ENCODE measurements at regions not wholly inside any gene's neighbourhood (a gene's known extent, or its start where the extent isn't known, plus 50 kb on each side); places are given as distances from the start of the nearest gene placed in this dataset.

DNA sequence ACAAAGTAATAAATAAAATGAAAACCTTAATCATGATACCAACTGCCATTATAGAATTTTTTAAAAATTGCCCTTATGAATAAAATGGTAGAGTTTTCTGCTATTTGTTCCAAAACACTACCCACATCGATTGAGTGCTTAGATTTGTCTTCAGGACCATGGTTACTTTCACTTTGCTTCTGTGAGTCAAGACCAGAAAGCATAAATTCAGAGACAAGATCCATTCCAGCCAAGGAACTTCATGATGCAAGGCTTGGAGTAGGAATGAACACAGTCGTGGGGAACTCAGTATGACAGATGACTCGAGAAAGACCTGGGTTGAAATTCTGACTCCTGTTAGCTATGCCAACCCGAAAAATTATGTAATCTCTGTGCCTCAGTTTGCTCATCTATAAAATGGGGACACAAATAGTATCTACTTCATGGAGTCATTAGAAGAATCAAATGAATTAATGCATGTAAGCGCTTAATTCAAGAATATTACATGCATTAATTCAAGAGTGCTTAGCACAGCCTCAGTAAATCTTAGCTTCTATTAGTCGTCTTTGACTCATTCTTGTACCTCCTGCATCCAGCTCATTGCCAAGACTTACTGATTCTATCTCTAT, 72.5 kb upstream of the MYLIP start:
- H3K27me3 Mint-ChIP-seq (ENCODE audit: insufficient read depth, unreplicated experiment) = no peaks in the 10 kb centered on the region
- intact Hi-C loops (cut with micrococcal nuclease) = no loop called here
- ChIA-PET POLR2A (interaction anchor here (1.2 kb wide), 1 partner anchor 75 kb away, joined by 3 read pairs; no protein-coding TSS in a partner anchor), CTCF (interaction anchor here (0.7 to 1.2 kb wide), 2 partner anchors 11 to 178 kb away, joined by 3 read pairs; no protein-coding TSS in a partner anchor)
- no peak overlapping the region for H3K4me3 Mint-ChIP-seq (ENCODE audit: unreplicated experiment)
- no peak for DNase-seq (ENCODE audit: unreplicated experiment)
- TF ChIP-seq CTCF (IDR thresholded peaks at IDR 0.05; ENCODE audit: unreplicated experiment) = no peak
- H3K27ac Mint-ChIP-seq (ENCODE audit: low read depth, unreplicated experiment) = no peak overlapping the region
- H3K4me1 Mint-ChIP-seq (ENCODE audit: insufficient read depth, unreplicated experiment) = no peaks in the 10 kb centered on the region
- no TSS peak for BruUV-seq (replicated peaks)
- H3K36me3 Mint-ChIP-seq (ENCODE audit: insufficient read depth, unreplicated experiment) = no peaks in the 10 kb centered on the region
- H3K9me3 Mint-ChIP-seq (ENCODE audit: unreplicated experiment) = no peaks in the 10 kb centered on the region

- ChIA-PET CTCF (interaction anchor here (0.6 to 1.2 kb wide), 2 partner anchors 11 to 37 kb away, joined by 3 read pairs; no protein-coding TSS in a partner anchor), POLR2A (interaction anchor here (1.2 kb wide), 1 partner anchor 75 kb away, joined by 3 read pairs; no protein-coding TSS in a partner anchor)
- TF ChIP-seq CTCF (IDR thresholded peaks at IDR 0.05; ENCODE audit: unreplicated experiment) = no peak
- intact Hi-C loops (cut with micrococcal nuclease) = no loop called here
- no TSS peak for BruUV-seq (replicated peaks)
- H3K36me3 Mint-ChIP-seq (ENCODE audit: insufficient read depth, unreplicated experiment) = no peaks in the 10 kb centered on the region
- H3K27ac Mint-ChIP-seq (ENCODE audit: low read depth, unreplicated experiment) = no peak overlapping the region
- no peak for DNase-seq (ENCODE audit: unreplicated experiment)
- no peaks in the 10 kb centered on the region for H3K9me3 Mint-ChIP-seq (ENCODE audit: unreplicated experiment)
- H3K27me3 Mint-ChIP-seq (ENCODE audit: insufficient read depth, unreplicated experiment) = no peaks in the 10 kb centered on the region
- H3K4me3 Mint-ChIP-seq (ENCODE audit: unreplicated experiment) = no peak overlapping the region
- H3K4me1 Mint-ChIP-seq (ENCODE audit: insufficient read depth, unreplicated experiment) = no peaks in the 10 kb centered on the region
Measured at GRCh38 chr6:16055852-16056251, 73.0 kb upstream of the MYLIP start.

- POLR2A ChIA-PET = interaction anchor here (0.6 kb wide), 1 partner anchor 81 kb away, joined by 3 read pairs; no protein-coding TSS in a partner anchor
- CTCF ChIA-PET = interaction anchor here (0.6 kb wide), 1 partner anchor 12 kb away, joined by 3 read pairs; no protein-coding TSS in a partner anchor
Measured at GRCh38 chr6:16049168-16049567, 79.7 kb upstream of the MYLIP start.

GRCh38 chr6:16048221-16048620, 80.7 kb upstream of the MYLIP start:
- ChIA-PET POLR2A (no interaction called here), CTCF (no interaction called here)
- H3K4me3 Mint-ChIP-seq (ENCODE audit: unreplicated experiment) = no peak overlapping the region
- BruUV-seq (replicated peaks) = no TSS peak
- no peak for DNase-seq (ENCODE audit: unreplicated experiment)
- intact Hi-C loops (cut with micrococcal nuclease) = no loop called here
- H3K27me3 Mint-ChIP-seq (ENCODE audit: insufficient read depth, unreplicated experiment) = no peaks in the 10 kb centered on the region
- no peaks in the 10 kb centered on the region for H3K9me3 Mint-ChIP-seq (ENCODE audit: unreplicated experiment)
- H3K27ac Mint-ChIP-seq (ENCODE audit: low read depth, unreplicated experiment) = no peak overlapping the region
- no peak for TF ChIP-seq CTCF (IDR thresholded peaks at IDR 0.05; ENCODE audit: unreplicated experiment)
- no peaks in the 10 kb centered on the region for H3K4me1 Mint-ChIP-seq (ENCODE audit: insufficient read depth, unreplicated experiment)
- no peaks in the 10 kb centered on the region for H3K36me3 Mint-ChIP-seq (ENCODE audit: insufficient read depth, unreplicated experiment)

More at GRCh38 chr6:16049168-16049567, 79.7 kb upstream of the MYLIP start:
- H3K27me3 Mint-ChIP-seq (ENCODE audit: insufficient read depth, unreplicated experiment) = no peaks in the 10 kb centered on the region
- H3K27ac Mint-ChIP-seq (ENCODE audit: low read depth, unreplicated experiment) = no peak overlapping the region
- H3K4me1 Mint-ChIP-seq (ENCODE audit: insufficient read depth, unreplicated experiment) = no peaks in the 10 kb centered on the region
- DNase-seq (ENCODE audit: unreplicated experiment) = no peak
- H3K36me3 Mint-ChIP-seq (ENCODE audit: insufficient read depth, unreplicated experiment) = no peaks in the 10 kb centered on the region
- no TSS peak for BruUV-seq (replicated peaks)
- no peak overlapping the region for H3K4me3 Mint-ChIP-seq (ENCODE audit: unreplicated experiment)
- no peak for TF ChIP-seq CTCF (IDR thresholded peaks at IDR 0.05; ENCODE audit: unreplicated experiment)
- intact Hi-C loops (cut with micrococcal nuclease) = no loop called here
- no peaks in the 10 kb centered on the region for H3K9me3 Mint-ChIP-seq (ENCODE audit: unreplicated experiment)

Measured in MCF 10A (cell line).